Activated T-cell treated with anti-CD3 and anti-CD28 coated beads, Interleukin-2, amount 50 U/mL, for 48 hours (primary cell): ENCODE measurements at regions not wholly inside any gene's neighbourhood (a gene's known extent, or its start where the extent isn't known, plus 50 kb on each side); places are given as distances from the start of the nearest gene placed in this dataset.
"Not testable (repeated sequence)": the region's sequence is repeated elsewhere in the genome, so short reads cannot be mapped to it uniquely, and the experiment has no call there.

ENCODE experiments used
- DNase-seq, 2 experiments: peaks; one replicate each; pipeline ENCODE4 v3.0.0-alpha.2; 2020

DNA sequence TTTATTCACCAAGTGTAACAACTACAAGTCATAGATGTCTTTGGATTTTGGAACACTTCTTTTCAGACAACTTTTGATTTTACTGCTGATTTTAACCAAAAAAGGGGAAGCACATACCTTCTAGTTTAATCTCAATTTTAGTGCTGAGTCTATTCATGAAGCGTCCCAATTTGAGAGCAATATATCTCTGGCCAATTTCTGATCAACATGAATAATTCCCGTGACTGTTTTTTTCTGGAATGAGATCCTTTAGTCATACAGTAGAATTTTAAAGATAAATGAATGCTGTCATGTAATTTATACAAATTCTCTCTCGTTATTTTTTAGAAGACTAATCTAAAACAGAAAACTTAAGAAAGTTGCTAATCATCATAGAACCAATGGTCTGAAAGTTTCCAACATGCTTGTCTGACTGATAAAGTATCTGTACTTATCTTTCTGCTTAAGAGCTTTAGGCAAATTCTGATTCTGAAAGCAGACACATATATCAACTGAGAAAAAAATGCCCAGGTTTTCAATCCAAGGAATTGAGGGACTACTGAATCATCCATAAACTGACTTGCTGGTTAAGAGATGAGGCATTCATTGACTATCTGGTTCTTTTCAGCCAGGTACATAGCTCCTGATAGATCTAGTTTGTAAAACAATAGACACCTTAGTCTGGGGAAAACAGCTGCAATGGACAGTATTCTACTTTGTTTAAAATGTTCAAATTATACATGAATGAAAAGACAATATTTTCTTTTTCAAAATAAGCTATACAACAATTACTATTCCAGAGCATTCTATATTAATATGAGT, 657.5 kb downstream of the RFPL4B start:
- no peak for DNase-seq

DNA sequence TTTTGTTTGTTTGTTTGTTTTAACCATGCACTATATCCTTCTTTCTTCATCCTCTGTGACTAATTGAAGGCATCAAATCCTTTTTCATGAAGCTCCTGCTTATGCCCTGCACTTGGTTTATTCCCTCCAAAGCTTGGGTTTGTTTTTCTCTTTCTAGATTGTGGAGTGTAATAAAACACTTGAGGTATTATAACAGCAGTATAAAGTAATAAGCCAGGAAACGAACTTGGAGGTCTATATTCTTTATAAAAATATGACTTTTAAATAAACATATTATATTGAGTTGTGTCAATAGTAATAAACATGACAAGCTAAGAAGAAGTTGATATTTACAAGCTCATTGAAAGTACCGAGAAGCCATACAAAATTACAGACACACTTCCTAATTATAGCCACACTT, 659.4 kb downstream of the RFPL4B start:
- no peak for DNase-seq

DNA sequence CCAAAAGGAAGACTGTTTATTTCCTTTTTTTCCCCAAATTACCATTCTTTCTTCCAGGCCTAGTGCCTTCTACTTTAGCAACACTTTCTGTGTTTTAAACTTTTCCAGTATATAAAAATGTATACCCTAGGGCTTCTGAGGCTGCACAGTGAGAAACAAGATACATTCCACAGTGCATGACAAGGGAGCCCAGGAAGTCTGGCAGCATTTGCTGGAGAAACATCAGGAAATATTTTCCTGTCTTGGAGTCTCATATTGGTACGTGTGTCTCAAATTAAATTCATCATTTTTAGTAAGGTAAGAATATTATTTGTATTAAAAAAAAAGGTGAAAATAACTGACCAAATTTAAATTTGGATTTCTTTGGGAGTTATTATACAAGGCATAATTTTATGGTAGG, 662.6 kb downstream of the RFPL4B start:
- DNase-seq: no peak

DNA sequence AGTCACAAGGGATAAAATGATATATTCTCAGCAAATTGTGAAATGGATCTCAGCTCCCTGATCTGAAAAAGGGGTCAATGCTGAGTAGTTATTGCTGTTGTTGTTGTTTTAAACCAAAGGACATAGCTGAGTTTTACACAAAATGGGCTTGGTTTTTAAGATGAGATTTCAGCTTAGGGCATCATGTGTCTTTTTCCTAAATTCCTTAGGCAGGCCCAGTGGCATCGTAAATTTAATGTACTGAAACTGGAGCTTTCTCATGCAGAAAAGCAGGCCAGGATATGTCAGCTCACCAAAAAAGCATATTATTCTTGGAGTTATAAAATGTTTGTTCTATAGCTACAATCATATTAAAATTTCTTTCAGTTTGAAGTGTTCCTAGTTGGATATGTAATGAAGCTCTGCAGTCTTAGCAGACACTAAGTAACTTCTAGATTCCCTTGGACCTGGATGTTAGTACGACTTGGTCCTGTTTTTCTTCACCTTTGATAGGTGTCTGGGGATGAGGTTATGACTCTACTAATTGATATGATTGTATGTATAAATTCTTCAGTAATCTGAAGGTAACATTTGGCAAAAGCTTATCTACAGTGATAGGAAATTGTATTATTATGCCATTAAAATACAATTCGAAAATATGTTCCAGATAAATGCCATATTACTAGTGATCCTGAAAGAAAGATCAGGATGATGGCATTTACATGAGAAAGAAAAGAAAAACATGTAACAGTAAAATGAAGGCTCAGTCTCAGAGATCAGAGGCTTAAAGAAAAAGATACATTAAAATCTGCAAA, 663.3 kb downstream of the RFPL4B start:
- DNase-seq: no peak

DNA sequence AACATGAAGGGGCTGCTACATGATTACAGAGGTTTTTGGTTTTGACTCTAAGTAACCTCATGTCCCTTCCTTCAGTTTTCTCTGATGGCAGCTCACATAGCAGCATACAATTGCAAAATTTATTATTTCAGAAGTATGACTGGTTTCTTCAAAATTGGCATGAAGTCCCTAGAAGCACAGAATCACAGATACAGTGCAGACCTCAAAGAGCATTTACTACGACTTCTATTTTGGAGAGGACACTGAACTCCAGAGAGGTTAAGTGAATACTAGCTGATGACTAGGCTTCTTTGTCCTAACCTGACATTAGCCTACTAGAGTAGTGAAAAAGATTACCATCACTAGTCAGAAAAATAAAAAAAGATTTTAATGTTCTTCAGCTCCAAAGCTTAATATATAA, 664.3 kb downstream of the RFPL4B start:
- DNase-seq: no peak

DNA sequence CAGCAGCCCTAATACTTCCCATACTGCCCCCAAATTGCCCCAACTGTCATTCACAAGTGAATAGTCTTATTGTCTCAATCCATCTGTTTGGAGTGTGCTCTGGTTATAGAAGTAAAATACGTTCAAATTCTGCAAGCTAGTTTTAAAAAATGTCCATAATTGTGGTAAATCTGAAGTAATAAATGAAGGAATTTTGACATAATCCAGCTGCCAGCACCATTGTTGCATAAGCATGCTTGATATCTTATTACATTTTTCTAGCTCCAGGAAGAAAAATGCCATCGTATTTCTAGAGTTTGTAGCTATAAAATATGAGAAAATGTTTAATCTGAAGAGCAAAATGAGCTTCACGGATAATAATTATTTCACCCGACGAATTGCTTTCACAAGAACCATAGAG, 664.7 kb downstream of the RFPL4B start:
- DNase-seq: no peak

DNA sequence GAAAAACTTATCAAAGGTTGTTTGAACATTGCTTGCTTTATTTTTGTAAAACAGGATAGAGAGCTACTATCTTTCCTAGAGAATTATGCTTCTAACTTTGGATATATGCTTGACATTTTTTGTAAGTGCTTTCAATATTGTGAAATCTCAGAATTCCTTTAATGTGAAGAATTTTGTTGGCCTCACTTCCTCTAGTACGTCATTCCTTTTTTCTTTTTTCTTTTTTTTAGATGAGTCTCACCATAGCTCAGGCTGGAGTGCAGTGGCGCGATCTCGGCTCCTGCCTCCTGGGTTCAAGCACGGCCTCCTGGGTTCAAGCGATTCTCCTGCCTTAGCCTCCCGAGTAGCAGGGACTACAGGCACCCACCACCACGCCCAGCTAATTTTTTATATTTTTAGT, 668.1 kb downstream of the RFPL4B start:
- DNase-seq: no peak

DNA sequence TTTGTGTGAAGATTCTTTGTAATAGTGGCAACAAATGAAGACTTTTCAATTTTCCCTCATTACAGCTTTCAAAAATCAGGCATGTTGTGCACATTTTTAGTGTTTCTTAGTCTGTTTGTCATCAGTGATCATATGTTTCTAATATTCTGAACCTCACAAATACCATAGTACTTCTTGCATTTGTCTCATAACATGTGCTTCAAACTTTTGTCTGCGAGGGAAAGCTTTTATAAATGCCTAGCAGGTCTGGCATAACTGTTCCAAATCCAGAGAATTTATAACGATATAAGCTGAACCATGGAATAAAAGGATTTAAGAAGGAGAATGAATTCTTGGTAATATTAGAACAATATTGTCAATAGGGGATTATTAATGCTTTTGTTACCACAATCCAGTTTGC, 670.2 kb downstream of the RFPL4B start:
- DNase-seq: no peak

DNA sequence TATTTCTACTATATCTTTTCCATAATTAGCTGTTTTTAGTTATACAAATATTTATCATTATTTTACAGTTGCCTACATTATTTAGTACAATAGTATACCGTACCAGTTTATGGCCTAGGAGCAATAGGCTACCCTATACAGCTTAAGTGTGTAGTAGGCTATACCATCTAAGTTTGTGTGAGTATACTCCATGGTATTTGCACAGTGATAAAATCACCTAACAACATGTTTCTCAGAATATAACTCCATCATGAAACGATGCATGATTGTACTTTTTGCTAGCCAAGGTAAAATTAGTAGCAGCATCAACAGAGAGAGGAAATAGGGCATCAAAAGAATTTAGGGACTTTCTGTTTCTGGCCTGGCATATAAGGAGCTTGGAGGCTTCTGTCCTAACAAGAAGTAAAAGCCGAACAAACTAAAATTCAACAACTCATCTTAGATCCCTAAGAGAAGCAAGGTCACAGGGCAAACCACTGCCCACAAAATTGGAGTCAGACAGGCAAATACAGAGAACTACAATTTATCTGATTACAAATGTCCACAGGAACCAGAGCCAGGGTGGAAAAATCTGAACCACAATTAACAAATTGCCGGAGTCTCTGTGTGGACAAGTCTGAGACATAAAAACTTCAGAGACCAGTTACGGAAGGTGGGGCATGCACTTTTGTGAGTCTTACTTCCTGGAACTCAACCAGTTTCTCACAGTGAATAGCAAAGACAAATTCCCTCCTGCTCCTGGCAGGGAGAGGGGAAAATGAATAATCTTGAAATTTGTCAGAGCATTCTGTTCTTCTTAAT, 671.4 kb downstream of the RFPL4B start:
- no peak for DNase-seq

DNA sequence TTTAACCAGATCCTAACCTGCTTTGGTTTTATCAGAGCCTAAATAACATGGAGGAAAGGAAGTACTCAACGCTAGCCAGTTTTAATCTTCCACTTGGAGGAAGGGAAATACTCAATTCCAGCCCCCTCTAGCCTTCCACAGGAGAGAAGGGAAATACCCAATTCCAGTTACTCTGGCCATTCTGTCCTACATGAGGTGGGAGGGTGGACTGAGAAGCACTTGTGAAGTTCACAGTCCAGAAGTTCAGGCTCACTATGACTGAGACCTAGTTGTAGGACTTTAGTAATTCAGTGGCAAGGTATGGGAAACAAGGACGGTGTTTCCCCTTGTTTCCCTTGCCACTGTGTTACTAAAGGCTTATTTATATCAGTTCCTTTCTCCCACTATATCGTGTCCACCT, 672.0 kb downstream of the RFPL4B start:
- no peak for DNase-seq

DNA sequence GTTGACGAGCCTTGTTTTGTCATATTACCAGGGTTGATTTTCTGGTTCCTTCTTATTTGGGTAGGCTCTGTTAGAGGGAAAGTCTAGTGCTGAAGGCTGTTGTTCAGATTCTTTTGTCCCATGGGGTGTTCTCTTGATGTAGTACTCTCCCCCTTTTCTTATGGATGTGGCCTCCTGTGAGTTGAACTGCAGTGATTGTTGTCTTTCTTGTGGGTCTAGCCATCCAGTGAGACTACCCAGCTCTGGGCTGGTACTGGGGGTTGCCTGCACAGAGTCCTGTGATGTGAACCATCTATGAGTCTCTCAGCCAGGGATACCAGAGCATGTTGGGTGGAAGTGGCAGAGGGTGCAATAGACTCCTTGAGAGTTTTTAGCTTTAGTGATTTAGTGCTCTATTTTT, 680.6 kb downstream of the RFPL4B start:
- no peak for DNase-seq

DNA sequence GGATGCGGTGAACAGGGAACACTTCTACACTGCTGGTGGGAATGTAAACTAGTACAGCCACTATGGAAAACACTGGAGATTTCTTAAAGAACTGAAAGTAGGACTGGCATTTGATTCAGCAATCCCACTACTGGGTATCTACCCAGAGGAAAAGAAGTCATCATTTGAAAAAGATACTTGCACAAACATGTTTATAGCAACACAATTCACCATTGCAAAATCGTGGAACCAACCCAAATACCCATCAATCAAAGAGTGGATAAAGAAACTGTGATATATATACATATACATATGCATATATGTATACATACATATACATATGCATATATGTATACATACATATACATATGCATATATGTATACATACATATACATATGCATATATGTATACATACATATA, 682.0 kb downstream of the RFPL4B start:
- not testable (repeated sequence) for DNase-seq

DNA sequence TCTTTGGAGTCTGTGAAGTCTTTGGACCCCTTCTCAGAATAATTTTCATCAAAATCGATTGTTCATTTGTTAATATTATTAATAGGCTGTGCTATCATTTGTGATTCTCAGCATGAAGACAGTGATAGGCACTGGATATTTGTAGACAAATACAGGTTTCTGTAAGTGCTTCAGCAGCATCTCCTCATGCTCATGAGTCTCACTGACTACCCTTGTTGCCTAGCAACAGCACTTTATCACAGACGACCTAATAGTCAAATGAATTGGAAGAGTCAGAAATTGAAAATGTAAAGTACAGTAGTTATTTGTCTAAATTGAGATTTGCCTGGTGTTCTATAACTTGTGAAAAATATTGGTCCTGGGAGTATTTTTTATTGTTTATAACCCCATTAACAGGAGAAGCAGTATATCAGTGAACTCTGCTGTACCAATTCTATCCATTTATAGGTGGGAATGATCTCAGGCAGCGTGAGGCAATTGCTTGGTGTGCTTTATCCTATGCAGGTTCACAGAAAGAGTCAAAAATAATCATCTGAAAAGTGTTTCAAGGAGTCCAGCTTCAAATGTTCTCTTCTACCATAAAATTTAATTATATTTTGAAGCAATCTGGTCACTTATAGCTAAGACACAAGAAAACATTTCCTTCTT, 684.6 kb downstream of the RFPL4B start:
- DNase-seq: no peak

DNA sequence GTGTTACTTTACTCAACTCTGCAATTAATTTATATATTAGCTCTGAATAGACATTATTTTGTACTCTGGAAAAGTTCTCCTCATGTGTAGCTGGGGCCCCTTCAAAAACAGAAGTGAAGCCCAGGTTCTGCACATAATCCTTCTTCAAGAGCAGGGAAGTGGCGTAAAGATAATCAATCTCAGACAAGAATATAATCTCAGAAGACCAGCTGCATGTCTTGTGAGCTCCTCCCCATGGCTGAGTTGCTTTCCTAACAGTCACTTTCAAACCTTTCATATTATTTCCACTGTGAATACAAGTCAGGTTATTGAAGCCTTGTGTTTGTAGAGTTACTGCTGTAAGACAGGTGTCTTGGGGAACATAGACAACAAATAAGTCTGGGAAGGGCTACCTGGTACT, 691.9 kb downstream of the RFPL4B start:
- DNase-seq: no peak

DNA sequence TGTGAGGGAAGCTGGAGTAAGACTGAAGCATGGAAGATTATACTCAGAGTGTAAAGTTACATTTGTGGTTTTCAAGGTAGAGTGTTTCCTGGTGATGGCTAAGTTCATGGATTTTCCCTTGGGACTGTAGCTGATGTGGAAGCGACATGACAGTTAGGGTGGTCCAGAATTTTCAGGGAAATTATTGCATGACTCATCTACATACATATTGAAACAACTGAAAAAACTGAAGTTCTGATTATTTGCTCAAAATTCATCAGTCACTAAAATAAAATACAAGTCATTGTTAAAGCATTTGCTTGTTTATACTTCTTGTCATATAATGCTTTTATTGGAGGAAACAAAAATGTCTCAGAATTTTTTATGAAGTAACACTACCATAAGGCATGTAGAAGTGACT, 700.0 kb downstream of the RFPL4B start:
- DNase-seq: no peak

DNA sequence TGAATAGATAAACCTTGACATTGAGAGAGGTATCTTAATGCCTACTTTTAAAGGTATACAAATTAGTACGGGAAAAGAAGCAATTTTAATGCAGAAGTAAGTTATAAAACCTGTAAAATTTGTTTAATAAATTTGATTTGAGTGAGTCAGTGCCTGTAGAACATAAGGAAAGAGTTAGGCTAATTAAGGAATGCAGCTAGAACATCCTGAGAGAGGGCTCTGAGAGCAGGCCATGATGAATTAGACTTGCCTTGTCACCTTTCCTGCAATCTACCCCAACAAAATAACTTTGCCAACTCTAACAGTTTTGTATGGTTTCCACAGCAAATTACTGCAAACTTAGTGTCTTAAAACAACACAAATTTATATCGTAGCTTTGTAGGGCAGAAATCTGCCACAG, 700.8 kb downstream of the RFPL4B start:
- DNase-seq: no peak

DNA sequence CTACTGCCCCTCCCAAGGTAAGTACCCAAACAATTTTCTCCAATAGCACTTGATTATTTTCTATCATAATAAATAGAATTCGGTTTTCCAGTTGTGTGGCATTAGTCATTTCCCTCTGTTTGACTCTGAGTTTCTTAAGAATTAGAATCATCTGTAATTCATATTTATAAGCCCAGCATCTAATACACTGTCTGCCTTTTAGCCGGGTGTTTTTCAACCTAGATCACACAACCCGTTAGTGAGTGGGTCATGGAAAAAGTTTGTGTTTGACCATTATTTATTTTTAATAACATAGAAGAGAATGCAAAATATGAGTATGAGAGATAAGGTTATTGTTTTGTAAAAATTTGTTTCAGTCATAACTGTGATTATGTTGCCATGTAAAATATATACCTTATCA, 701.6 kb downstream of the RFPL4B start:
- DNase-seq: no peak

DNA sequence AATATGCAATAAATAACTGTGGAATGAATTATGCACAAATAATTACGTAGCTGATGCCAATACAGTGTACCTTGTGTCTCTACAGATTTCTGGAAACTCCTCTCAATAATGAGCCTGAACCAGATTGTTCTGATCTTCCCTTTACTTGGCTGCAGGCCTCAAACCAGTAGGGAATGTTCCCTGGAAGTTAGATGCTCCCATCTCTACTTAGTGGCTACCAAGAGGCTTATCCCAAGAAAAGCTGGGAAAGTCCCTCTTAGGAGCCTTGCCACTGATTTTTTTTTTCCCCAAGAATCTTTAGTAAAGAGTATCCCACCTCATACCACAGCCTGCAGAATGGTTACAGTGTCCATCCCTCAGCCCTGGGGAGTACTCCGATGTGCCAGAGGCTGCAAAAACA, 702.1 kb downstream of the RFPL4B start:
- DNase-seq: no peak

DNA sequence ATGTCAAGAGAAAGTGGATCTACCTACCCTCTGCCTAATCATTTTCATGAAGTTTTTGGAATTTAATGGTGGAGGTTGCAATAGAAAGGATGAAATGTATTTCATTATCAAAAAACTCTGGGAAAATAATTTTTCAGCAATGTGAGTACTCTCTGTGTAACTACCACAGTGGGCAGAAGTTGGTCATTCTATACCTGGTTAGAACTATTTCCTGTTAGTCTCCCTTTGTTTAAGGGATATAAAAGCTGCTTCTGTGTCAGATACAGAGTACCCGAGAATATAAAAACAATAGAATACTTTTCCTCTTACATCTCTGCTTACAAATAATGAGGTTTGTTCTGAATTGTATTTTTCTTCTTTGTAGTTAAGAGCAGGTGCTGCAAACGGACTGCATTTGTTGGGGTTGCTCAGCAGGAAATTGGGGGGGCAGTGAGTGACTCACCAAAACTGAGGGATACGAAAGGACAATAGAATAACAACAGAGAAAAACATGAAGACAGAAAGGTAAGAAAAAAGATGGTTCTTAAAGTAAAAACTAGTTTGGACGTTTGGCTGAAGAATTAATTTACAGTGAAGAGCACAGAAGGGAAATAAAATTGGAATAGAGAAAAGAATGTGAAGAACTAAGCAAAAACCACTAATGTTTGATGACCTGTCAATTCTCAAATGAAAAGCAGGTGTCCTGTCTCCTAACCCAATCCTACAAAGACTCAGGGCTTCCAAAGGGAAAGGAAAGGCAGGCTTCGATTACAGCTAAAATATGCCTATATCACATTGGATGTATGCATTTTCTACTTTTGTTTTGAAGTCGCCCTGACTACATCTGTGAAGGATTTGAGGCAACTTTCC, 703.1 kb downstream of the RFPL4B start:
- DNase-seq: no peak

DNA sequence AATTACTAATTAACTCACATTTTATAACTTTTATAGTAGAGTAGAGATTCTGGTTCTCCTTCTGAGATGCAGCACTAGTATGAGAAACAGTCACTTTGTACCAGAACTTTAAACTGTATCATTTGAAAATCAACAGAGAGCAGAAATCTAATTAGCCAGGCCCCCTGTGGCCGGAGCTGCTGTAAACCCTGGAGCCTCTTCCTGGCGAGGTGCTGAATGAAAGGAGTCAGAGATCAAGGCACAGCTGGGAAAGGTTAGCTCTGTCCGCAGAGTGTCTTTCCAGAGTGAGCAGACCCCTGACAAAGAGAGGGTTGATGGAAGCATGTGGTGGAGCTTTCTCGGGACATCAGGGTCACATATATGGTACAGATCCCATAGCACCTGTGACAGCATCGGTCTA, 703.8 kb downstream of the RFPL4B start:
- no peak for DNase-seq

DNA sequence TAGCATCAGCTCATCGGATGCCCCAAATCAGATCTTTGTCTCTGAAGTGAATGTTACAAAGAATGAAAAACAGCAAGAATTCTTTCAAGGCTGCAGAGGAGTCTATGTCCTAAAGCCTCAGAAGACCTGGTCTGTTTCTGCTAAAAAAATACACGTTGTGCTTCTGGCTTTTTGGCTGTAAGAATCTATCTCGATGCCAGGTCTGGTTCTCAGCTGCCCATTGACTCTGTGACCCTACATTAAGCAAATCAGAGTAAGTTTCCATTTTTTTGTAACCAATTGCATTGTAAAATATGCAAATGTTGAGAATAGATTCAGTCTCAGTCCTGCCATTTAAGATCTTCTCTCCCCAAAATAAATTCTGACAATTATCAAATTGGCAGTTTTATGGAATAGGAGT, 705.4 kb downstream of the RFPL4B start:
- no peak for DNase-seq

DNA sequence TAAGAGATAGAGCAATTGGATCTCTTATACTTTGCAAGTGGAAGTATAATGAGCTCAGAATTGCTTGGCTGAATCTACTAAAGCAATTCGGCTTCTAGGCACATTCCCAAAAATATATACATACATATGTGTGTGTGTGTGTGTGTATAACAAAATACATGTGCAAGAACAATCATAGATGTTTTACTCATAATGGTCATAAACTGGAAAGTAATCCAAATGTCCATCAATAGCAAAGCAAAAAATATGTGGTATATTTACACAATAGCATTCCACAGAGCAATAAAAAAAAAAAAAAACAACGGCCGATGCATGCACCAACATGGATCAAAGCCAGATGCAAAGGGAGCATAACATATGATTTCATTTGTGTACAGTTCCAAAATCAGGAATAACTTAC, 707.9 kb downstream of the RFPL4B start:
- no peak for DNase-seq
